Activated CD8-positive, alpha-beta memory T cell treated with anti-CD3 and anti-CD28 coated beads, Interleukin-2, amount 50 U/mL, for 1 hour (primary cell): ENCODE measurements at regions not wholly inside any gene's neighbourhood (a gene's known extent, or its start where the extent isn't known, plus 50 kb on each side); places are given as distances from the start of the nearest gene placed in this dataset.
"Not testable (repeated sequence)": the region's sequence is repeated elsewhere in the genome, so short reads cannot be mapped to it uniquely, and the experiment has no call there.

ENCODE experiments used
- DNase-seq: peaks from one replicate; pipeline ENCODE4 v3.0.0-alpha.2; 2020; ENCODE audit errors: extremely low read depth

GRCh38 chr3:6421666-6422445 lies 439.1 kb upstream of the GRM7 start:
- no peak for DNase-seq

- no peak for DNase-seq
Observed at GRCh38 chr3:6425289-6425820, 435.6 kb upstream of the GRM7 start.

GRCh38 chr3:6428276-6428675 lies 432.6 kb upstream of the GRM7 start:
- DNase-seq = not testable (repeated sequence)

- no peak for DNase-seq
Observed at GRCh38 chr3:6435951-6436350, 425.0 kb upstream of the GRM7 start.

- DNase-seq = no peak
Observed at GRCh38 chr3:6437631-6438030, 423.3 kb upstream of the GRM7 start.

GRCh38 chr3:6438031-6438430 lies 422.9 kb upstream of the GRM7 start:
- DNase-seq = no peak

- DNase-seq = no peak
Observed at GRCh38 chr3:6439226-6439625, 421.7 kb upstream of the GRM7 start.

GRCh38 chr3:6439824-6440223 lies 421.1 kb upstream of the GRM7 start:
- no peak for DNase-seq

GRCh38 chr3:6444888-6445658 lies 415.8 kb upstream of the GRM7 start:
- DNase-seq = no peak

- DNase-seq = no peak
Observed at GRCh38 chr3:6447166-6447801, 413.6 kb upstream of the GRM7 start.

- no peak for DNase-seq
Observed at GRCh38 chr3:6448011-6448410, 412.9 kb upstream of the GRM7 start.

- DNase-seq = no peak
Observed at GRCh38 chr3:6449099-6449498, 411.8 kb upstream of the GRM7 start.

GRCh38 chr3:6452974-6453373 lies 407.9 kb upstream of the GRM7 start:
- DNase-seq = no peak

GRCh38 chr3:6455031-6455430 lies 405.9 kb upstream of the GRM7 start:
- DNase-seq = no peak

- DNase-seq = no peak
Observed at GRCh38 chr3:6467186-6467585, 393.7 kb upstream of the GRM7 start.

GRCh38 chr3:6468589-6468988 lies 392.3 kb upstream of the GRM7 start:
- no peak for DNase-seq

GRCh38 chr3:6471744-6472143 lies 389.2 kb upstream of the GRM7 start:
- DNase-seq = no peak

- not testable (repeated sequence) for DNase-seq
Observed at GRCh38 chr3:6490487-6491327, 370.2 kb upstream of the GRM7 start.

- DNase-seq = no peak
Observed at GRCh38 chr3:6491768-6492167, 369.1 kb upstream of the GRM7 start.

- DNase-seq = no peak
Observed at GRCh38 chr3:6492306-6492705, 368.6 kb upstream of the GRM7 start.

GRCh38 chr3:6498944-6499343 lies 362.0 kb upstream of the GRM7 start:
- DNase-seq = not testable (repeated sequence)

GRCh38 chr3:6504347-6504746 lies 356.6 kb upstream of the GRM7 start:
- no peak for DNase-seq
